A549 (cell line): ENCODE measurements at regions not wholly inside any gene's neighbourhood (a gene's known extent, or its start where the extent isn't known, plus 50 kb on each side); places are given as distances from the start of the nearest gene placed in this dataset.

Experiments
- ATAC-seq, 2 experiments: fragments of 200-7000 bp in 1 of 2; fragments of >200 bp in 1 of 2; cut with Nextera tagmentation in 1 of 2; cut with Tn5 transposase in 1 of 2; 3 replicates each; pipeline versions ENCODE4 v1.8.0 to v1.9.1; 2018 to 2020; ENCODE audit warnings: mild to moderate bottlenecking in 1 of 2, moderate library complexity in 1 of 2
- CTCF ChIA-PET: fragments of 300-600 bp; sonication (Branson Sonifier 250); formaldehyde crosslinking; extraction: SDS; loops from one replicate; lab custom pipeline; 2021; ENCODE audit warnings: antibody characterized with exemption, inconsistent platforms; lab: Yijun Ruan, JAX
- POLR2A ChIA-PET: fragments of 350-600 bp; formaldehyde crosslinking; extraction: SDS; loops from one replicate; lab custom pipeline; 2021; ENCODE audit warnings: antibody characterized with exemption, inconsistent platforms; lab: Yijun Ruan, JAX
- DNase-seq, 2 experiments: peaks; one replicate each; pipeline versions ENCODE4 v3.0.0 to v3.0.0-alpha.2; 2011 to 2016; ENCODE audit warnings: low read depth in 1 of 2, low spot score in 1 of 2
- FAIRE-seq: peaks from 2 replicates; lab custom pipeline; 2011; peaks lifted over from hg19 to GRCh38; lab: Jason Lieb, UNC
- H3K27ac ChIP-seq, 2 experiments: fragments of >200 bp; sonication (Bioruptor Twin); formaldehyde crosslinking; 3 replicates each; pipeline ENCODE4 v1.5.1; 2016 to 2017
- H3K4me1 ChIP-seq: fragments of >200 bp; sonication (Bioruptor Twin); formaldehyde crosslinking; 3 replicates; pipeline ENCODE4 v1.6.1; 2016
- H3K4me2 ChIP-seq: fragments of >200 bp; sonication (Bioruptor Twin); formaldehyde crosslinking; 3 replicates; pipeline ENCODE4 v1.6.1; 2016
- H3K4me3 ChIP-seq: fragments of >200 bp; sonication (Bioruptor Twin); formaldehyde crosslinking; 3 replicates; pipeline ENCODE4 v1.5.1; 2016
- H3K9me3 ChIP-seq: fragments of >200 bp; sonication (Bioruptor Twin); formaldehyde crosslinking; 3 replicates; pipeline ENCODE4 v1.6.1; 2016
- CBX8 ChIP-seq: fragments of 200-600 bp; sonication (generic); IDR thresholded peaks from 2 replicates; pipeline ENCODE4 v1.6.1; 2016
- CHD2 ChIP-seq: fragments of 150-350 bp; IDR thresholded peaks from 2 replicates; pipeline ENCODE4 v1.6.1; 2014; ENCODE audit warnings: low read length; ENCODE audit not compliant: partially characterized antibody
- CHD4 ChIP-seq: fragments of 200-600 bp; sonication (generic); IDR thresholded peaks from 2 replicates; pipeline ENCODE4 v1.6.1; 2016; ENCODE audit warnings: antibody characterized with exemption, mild to moderate bottlenecking, borderline replicate concordance
- EP300 ChIP-seq, 2 experiments: fragments of >200 bp; sonication (Bioruptor Twin); formaldehyde crosslinking; IDR thresholded peaks; 2 replicates in 1 of 2; 3 replicates in 1 of 2; pipeline ENCODE4 v1.6.1; 2016 to 2017
- HDAC2 ChIP-seq: fragments of 200-600 bp; sonication (generic); IDR thresholded peaks from 2 replicates; pipeline ENCODE4 v1.6.1; 2016
- HEYL ChIP-seq: fragments of 250-450 bp; sonication (Bioruptor Pico); IDR thresholded peaks from 2 replicates; pipeline ENCODE4 v1.8.0; 2021; ENCODE audit warnings: mild to moderate bottlenecking, moderate library complexity
- HOXB5 ChIP-seq: fragments of 250-450 bp; sonication (Bioruptor Pico); IDR thresholded peaks from 2 replicates; pipeline ENCODE4 v1.5.0; 2020; ENCODE audit warnings: mild to moderate bottlenecking, moderate library complexity
- MYC ChIP-seq: IDR thresholded peaks from 2 replicates; pipeline ENCODE4 v1.6.1; 2012; ENCODE audit warnings: mild to moderate bottlenecking, inconsistent platforms, low read length, improper control_type of control experiment, borderline replicate concordance
- NFE2L2 ChIP-seq: fragments of 150-350 bp; conservative IDR thresholded peaks from 2 replicates; pipeline ENCODE4 v1.6.1; 2014; ENCODE audit warnings: low read length
- NR3C1 ChIP-seq: fragments of >200 bp; sonication (Bioruptor Twin); formaldehyde crosslinking; IDR thresholded peaks from 3 replicates; pipeline ENCODE4 v1.6.1; 2017
- RARB ChIP-seq: fragments of 250-450 bp; sonication (Bioruptor Pico); IDR thresholded peaks from 2 replicates; pipeline ENCODE4 v1.8.0; 2021; ENCODE audit warnings: mild to moderate bottlenecking, moderate library complexity
- SREBF2 ChIP-seq: fragments of 450-650 bp; IDR thresholded peaks from 2 replicates; pipeline ENCODE4 v1.6.1; 2014; ENCODE audit warnings: mild to moderate bottlenecking, moderate library complexity
- TFCP2L1 ChIP-seq: fragments of 250-450 bp; sonication (Bioruptor Pico); IDR thresholded peaks from 2 replicates; pipeline ENCODE4 v1.5.0; 2021; ENCODE audit warnings: mild to moderate bottlenecking
- ZC3H11A ChIP-seq: fragments of 450-650 bp; IDR thresholded peaks from 2 replicates; pipeline ENCODE4 v1.6.1; 2014; ENCODE audit warnings: antibody characterized with exemption, mild to moderate bottlenecking
- WGBS: methylation state at CpG from one replicate; pipeline ENCODE4 v1.1.6; 2017; ENCODE audit errors: missing lambda C conversion rate; 5-methylcytosine and 5-hydroxymethylcytosine counted together
- TF ChIP-seq, protein P1 (sequence below): fragments of 250-450 bp; sonication (Bioruptor Pico); IDR thresholded peaks from 2 replicates; pipeline ENCODE4 v1.5.0; 2020; ENCODE audit warnings: low read depth, mild to moderate bottlenecking, moderate library complexity
- TF ChIP-seq, protein P2 (sequence below): fragments of 200-600 bp; sonication (generic); IDR thresholded peaks from 2 replicates; pipeline ENCODE4 v1.6.1; 2016; ENCODE audit warnings: antibody characterized with exemption, mild to moderate bottlenecking, moderate library complexity
- TF ChIP-seq, protein P3 (sequence below): fragments of 250-450 bp; sonication (Bioruptor Pico); IDR thresholded peaks from 2 replicates; pipeline ENCODE4 v1.5.0; 2021; ENCODE audit warnings: mild to moderate bottlenecking, moderate library complexity, borderline replicate concordance
- TF ChIP-seq, protein P4 (sequence below): fragments of 450-650 bp; IDR thresholded peaks from 2 replicates; pipeline ENCODE4 v1.6.1; 2014; ENCODE audit warnings: antibody characterized with exemption

DNA sequence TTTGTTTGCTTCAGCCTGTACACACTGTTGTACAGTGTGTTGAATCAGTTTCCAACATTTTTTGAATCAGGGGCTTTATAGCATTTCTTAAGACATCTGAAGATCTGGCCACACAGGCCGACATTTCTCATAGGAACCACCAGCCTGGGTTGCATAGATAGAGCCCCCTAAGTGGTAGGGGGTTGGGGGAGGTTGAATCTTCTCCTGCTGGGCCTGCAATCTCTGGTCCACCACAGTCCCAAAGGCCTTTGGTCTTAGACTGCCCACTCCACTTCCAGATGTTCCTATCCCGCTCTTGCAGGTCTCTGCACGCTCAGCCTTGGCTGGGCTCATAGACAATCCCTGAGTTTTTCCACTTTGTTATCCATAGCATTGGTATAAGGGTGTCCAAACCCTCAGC is 75.4 kb upstream of the HABP2 start:
- H3K27ac ChIP-seq = no peak overlapping the region
- POLR2A ChIA-PET = no interaction called here
- H3K4me3 ChIP-seq = no peak overlapping the region
- no peak for FAIRE-seq
- no peak for ATAC-seq
- CTCF ChIA-PET = interaction anchor here (0.9 to 1.4 kb wide), 4 partner anchors 9 to 246 kb away, joined by 3 to 5 read pairs (median 4); no protein-coding TSS in a partner anchor
- TF ChIP-seq EP300 (IDR thresholded peaks at IDR 0.05) (no peak), TFCP2L1 (CRISPR knock-in tag) (no peak), ZC3H11A (no peak), MYC (no peak), CBX8 (no peak), NFE2L2 (no peak), RARB (no peak), HOXB5 (CRISPR knock-in tag) (no peak), SREBF2 (no peak), HEYL (CRISPR knock-in tag) (no peak), HDAC2 (no peak)
- TF ChIP-seq, protein P1, sequence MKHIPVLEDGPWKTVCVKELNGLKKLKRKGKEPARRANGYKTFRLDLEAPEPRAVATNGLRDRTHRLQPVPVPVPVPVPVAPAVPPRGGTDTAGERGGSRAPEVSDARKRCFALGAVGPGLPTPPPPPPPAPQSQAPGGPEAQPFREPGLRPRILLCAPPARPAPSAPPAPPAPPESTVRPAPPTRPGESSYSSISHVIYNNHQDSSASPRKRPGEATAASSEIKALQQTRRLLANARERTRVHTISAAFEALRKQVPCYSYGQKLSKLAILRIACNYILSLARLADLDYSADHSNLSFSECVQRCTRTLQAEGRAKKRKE (CRISPR knock-in tag) = no peak
- TF ChIP-seq, protein P2, sequence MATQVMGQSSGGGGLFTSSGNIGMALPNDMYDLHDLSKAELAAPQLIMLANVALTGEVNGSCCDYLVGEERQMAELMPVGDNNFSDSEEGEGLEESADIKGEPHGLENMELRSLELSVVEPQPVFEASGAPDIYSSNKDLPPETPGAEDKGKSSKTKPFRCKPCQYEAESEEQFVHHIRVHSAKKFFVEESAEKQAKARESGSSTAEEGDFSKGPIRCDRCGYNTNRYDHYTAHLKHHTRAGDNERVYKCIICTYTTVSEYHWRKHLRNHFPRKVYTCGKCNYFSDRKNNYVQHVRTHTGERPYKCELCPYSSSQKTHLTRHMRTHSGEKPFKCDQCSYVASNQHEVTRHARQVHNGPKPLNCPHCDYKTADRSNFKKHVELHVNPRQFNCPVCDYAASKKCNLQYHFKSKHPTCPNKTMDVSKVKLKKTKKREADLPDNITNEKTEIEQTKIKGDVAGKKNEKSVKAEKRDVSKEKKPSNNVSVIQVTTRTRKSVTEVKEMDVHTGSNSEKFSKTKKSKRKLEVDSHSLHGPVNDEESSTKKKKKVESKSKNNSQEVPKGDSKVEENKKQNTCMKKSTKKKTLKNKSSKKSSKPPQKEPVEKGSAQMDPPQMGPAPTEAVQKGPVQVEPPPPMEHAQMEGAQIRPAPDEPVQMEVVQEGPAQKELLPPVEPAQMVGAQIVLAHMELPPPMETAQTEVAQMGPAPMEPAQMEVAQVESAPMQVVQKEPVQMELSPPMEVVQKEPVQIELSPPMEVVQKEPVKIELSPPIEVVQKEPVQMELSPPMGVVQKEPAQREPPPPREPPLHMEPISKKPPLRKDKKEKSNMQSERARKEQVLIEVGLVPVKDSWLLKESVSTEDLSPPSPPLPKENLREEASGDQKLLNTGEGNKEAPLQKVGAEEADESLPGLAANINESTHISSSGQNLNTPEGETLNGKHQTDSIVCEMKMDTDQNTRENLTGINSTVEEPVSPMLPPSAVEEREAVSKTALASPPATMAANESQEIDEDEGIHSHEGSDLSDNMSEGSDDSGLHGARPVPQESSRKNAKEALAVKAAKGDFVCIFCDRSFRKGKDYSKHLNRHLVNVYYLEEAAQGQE = no peak
- TF ChIP-seq, protein P3, sequence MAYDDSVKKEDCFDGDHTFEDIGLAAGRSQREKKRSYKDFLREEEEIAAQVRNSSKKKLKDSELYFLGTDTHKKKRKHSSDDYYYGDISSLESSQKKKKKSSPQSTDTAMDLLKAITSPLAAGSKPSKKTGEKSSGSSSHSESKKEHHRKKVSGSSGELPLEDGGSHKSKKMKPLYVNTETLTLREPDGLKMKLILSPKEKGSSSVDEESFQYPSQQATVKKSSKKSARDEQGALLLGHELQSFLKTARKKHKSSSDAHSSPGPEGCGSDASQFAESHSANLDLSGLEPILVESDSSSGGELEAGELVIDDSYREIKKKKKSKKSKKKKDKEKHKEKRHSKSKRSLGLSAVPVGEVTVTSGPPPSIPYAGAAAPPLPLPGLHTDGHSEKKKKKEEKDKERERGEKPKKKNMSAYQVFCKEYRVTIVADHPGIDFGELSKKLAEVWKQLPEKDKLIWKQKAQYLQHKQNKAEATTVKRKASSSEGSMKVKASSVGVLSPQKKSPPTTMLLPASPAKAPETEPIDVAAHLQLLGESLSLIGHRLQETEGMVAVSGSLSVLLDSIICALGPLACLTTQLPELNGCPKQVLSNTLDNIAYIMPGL = no peak
- no peak for DNase-seq
- 55% methylated on average over 3 of the region's 3 CpGs for WGBS
- no peak overlapping the region for H3K4me2 ChIP-seq
- H3K9me3 ChIP-seq = peaks cover 30% of the 10 kb centered on the region
- H3K4me1 ChIP-seq = no peaks in the 10 kb centered on the region

DNA sequence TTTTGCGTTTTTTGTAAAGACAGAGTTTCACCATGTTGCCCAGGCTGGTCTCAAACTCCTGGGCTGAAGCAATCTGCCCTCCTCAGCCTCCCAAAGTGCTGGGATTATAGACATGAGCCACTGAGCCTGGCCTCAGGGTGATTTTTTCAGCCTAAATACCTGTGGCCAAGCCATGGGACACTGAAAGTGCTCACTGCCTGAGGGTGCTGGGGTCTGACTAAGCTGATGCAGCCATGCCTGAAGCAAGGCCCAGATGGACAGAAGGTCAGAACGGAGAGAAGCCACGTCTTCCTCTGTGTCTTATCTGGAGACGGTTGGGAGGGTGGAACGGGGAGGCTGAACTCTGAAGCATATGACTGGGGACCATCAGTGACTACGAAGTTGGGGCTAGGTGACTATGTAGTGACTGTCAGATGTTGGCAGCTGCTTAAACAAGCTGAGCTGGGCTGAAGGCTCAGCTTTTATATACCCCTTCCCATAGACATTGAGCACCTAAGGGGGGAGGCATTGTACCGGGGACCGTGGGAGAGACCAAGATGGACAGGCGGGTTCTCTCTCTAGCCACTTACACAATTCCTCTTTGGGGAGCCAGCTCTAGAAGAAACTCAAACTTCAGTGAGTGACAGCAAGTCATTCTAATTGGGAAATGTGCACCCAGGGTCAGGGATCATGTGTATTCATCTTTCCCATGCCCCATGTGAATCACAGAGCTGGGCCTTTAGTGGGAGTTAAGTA is 73.3 kb upstream of the HABP2 start:
- FAIRE-seq (no peak), ATAC-seq (no peak), DNase-seq (no peak)
- Histone ChIP-seq H3K4me1 (no peaks in the 10 kb centered on the region), H3K4me2 (no peak overlapping the region), H3K27ac (no peak overlapping the region), H3K4me3 (no peak overlapping the region), H3K9me3 (peaks cover 30% of the 10 kb centered on the region)
- ChIA-PET CTCF (interaction anchor here (1.4 kb wide), 1 partner anchor 35 kb away, joined by 3 read pairs; no protein-coding TSS in a partner anchor), POLR2A (no interaction called here)
- 30% methylated on average over 9 of the region's 9 CpGs for WGBS
- TF ChIP-seq CHD4 (no peak), CHD2 (no peak), SREBF2 (no peak), NR3C1 (no peak)
- TF ChIP-seq, protein P4, sequence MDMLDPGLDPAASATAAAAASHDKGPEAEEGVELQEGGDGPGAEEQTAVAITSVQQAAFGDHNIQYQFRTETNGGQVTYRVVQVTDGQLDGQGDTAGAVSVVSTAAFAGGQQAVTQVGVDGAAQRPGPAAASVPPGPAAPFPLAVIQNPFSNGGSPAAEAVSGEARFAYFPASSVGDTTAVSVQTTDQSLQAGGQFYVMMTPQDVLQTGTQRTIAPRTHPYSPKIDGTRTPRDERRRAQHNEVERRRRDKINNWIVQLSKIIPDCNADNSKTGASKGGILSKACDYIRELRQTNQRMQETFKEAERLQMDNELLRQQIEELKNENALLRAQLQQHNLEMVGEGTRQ = no peak
